Testis (tissue), 2 donors: ENCODE measurements at regions not wholly inside any gene's neighbourhood (a gene's known extent, or its start where the extent isn't known, plus 50 kb on each side); places are given as distances from the start of the nearest gene placed in this dataset.

Experiments
- POLR2A ChIP-seq: fragments of 450-650 bp; IDR thresholded peaks from one replicate; pipeline ENCODE4 v1.6.1; 2017; ENCODE audit warnings: antibody characterized with exemption, mild to moderate bottlenecking, moderate library complexity
- TF ChIP-seq, protein P1 (sequence below), 3 experiments: fragments of 450-650 bp in 2 of 3; fragments of 200-600 bp in 1 of 3; sonication (generic) in 1 of 3; IDR thresholded peaks; one replicate each; pipeline ENCODE4 v1.5.1; 2016 to 2019; ENCODE audit warnings: antibody characterized with exemption in 3 of 3, mild to moderate bottlenecking in 2 of 3, moderate library complexity in 1 of 3

DNA sequence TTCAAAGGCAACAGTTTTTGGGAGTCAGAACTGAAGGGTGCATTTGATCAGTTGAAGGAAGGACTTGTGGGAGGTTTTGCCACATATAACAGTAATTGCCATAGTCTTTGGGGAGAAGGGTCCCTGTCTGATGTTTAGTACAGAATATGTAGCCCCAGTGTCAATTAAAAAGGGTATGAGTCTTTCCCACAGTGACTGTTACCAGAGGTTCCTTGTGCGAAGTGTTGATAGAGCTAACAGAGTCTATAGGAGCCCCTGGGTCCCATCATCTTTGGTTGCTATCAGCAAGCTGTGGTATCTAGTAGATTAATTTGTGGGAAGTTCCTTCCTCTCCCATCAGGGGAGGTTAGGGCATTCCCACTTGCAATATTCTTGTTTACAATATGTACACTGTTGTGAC, 329.2 kb downstream of the PTPRU start:
- TF ChIP-seq, protein P1, sequence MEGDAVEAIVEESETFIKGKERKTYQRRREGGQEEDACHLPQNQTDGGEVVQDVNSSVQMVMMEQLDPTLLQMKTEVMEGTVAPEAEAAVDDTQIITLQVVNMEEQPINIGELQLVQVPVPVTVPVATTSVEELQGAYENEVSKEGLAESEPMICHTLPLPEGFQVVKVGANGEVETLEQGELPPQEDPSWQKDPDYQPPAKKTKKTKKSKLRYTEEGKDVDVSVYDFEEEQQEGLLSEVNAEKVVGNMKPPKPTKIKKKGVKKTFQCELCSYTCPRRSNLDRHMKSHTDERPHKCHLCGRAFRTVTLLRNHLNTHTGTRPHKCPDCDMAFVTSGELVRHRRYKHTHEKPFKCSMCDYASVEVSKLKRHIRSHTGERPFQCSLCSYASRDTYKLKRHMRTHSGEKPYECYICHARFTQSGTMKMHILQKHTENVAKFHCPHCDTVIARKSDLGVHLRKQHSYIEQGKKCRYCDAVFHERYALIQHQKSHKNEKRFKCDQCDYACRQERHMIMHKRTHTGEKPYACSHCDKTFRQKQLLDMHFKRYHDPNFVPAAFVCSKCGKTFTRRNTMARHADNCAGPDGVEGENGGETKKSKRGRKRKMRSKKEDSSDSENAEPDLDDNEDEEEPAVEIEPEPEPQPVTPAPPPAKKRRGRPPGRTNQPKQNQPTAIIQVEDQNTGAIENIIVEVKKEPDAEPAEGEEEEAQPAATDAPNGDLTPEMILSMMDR (IDR thresholded peaks at IDR 0.05), result no peak
- no peak for TF ChIP-seq POLR2A
